Hematopoietic multipotent progenitor cell (in vitro differentiated cells): ENCODE measurements at regions not wholly inside any gene's neighbourhood (a gene's known extent, or its start where the extent isn't known, plus 50 kb on each side); places are given as distances from the start of the nearest gene placed in this dataset.
A peak's percentile ranks its signal among the peaks of the same experiment; 100 is the strongest.
"Not testable (repeated sequence)": the region's sequence is repeated elsewhere in the genome, so short reads cannot be mapped to it uniquely, and the experiment has no call there.

ENCODE experiments used
- DNase-seq, 3 donors: peaks; one replicate each; pipeline ENCODE4 v3.0.0-alpha.2; 2011 to 2015; ENCODE audit warnings: low read depth in 2 of 3, low spot score in 2 of 3

- DNase-seq, result no peak
Measured at GRCh38 chr3:132987396-132987795, 50.8 kb upstream of the TMEM108 start.

- no peak for DNase-seq
Measured at GRCh38 chr3:132984181-132984580, 54.0 kb upstream of the TMEM108 start.

GRCh38 chr3:132983143-132983770 lies 54.9 kb upstream of the TMEM108 start:
- DNase-seq, result no peak

- no peak for DNase-seq
Measured at GRCh38 chr3:132981719-132982118, 56.5 kb upstream of the TMEM108 start.

GRCh38 chr3:132980102-132980501 lies 58.1 kb upstream of the TMEM108 start:
- no peak for DNase-seq

GRCh38 chr3:132979606-132980005 lies 58.6 kb upstream of the TMEM108 start:
- no peak for DNase-seq

GRCh38 chr3:132978946-132979345 lies 59.2 kb upstream of the TMEM108 start:
- DNase-seq, result not testable (repeated sequence)

- no peak for DNase-seq
Measured at GRCh38 chr3:132978464-132978863, 59.7 kb upstream of the TMEM108 start.

GRCh38 chr3:132974097-132974496 lies 64.1 kb upstream of the TMEM108 start:
- no peak for DNase-seq

GRCh38 chr3:132973441-132973840 lies 64.8 kb upstream of the TMEM108 start:
- DNase-seq, result no peak

- DNase-seq, result no peak
Measured at GRCh38 chr3:132972333-132972732, 65.9 kb upstream of the TMEM108 start.

- no peak for DNase-seq
Measured at GRCh38 chr3:132966374-132966773, 71.8 kb upstream of the TMEM108 start.

GRCh38 chr3:132964266-132964665 lies 73.9 kb upstream of the TMEM108 start:
- peak in 2 of 3 donors; percentile 67 to 91 for DNase-seq

- DNase-seq, result peak in 1 of 3 donors; percentile 6
Measured at GRCh38 chr3:132963786-132964185, 74.4 kb upstream of the TMEM108 start.

- DNase-seq, result no peak
Measured at GRCh38 chr3:132961991-132962390, 76.2 kb upstream of the TMEM108 start.

- DNase-seq, result no peak
Measured at GRCh38 chr3:132953683-132954082, 84.5 kb upstream of the TMEM108 start.

- DNase-seq, result no peak
Measured at GRCh38 chr3:132927896-132928295, 110.3 kb upstream of the TMEM108 start.

- peak in 2 of 3 donors; percentile 4 to 6 for DNase-seq
Measured at GRCh38 chr3:132926098-132926497, 112.1 kb upstream of the TMEM108 start.

- DNase-seq, result no peak
Measured at GRCh38 chr3:132925256-132925930, 112.8 kb upstream of the TMEM108 start.

GRCh38 chr3:132916096-132916495 lies 122.1 kb upstream of the TMEM108 start:
- DNase-seq, result no peak

GRCh38 chr3:132912416-132912753 lies 125.8 kb upstream of the TMEM108 start:
- no peak for DNase-seq

- DNase-seq, result no peak
Measured at GRCh38 chr3:132911741-132912415, 126.3 kb upstream of the TMEM108 start.
